Effector memory CD4-positive, alpha-beta T cell (primary cell): ENCODE measurements at regions not wholly inside any gene's neighbourhood (a gene's known extent, or its start where the extent isn't known, plus 50 kb on each side); places are given as distances from the start of the nearest gene placed in this dataset.
"Not testable (repeated sequence)": the region's sequence is repeated elsewhere in the genome, so short reads cannot be mapped to it uniquely, and the experiment has no call there.

Experiments used
- DNase-seq, 3 donors: peaks; one replicate each; pipeline ENCODE4 v3.0.0-alpha.2; 2020
- H3K27ac ChIP-seq: 2 replicates; pipeline ENCODE4 v1.7.0; 2013; ENCODE audit warnings: mild to moderate bottlenecking, low read length, moderate library complexity; ENCODE audit not compliant: insufficient read depth, poor library complexity, severe bottlenecking
- H3K27me3 ChIP-seq: replicated peaks from 2 replicates; pipeline ENCODE4 v1.7.0; 2013; ENCODE audit warnings: mild to moderate bottlenecking, low read length; ENCODE audit not compliant: insufficient read depth, control insufficient read depth, poor library complexity, severe bottlenecking
- H3K36me3 ChIP-seq: 2 replicates; pipeline ENCODE4 v1.7.0; 2013; ENCODE audit warnings: mild to moderate bottlenecking, low read length, moderate library complexity; ENCODE audit not compliant: control insufficient read depth, insufficient read depth
- H3K4me1 ChIP-seq: 2 replicates; pipeline ENCODE4 v1.7.0; 2013; ENCODE audit warnings: low read length, mild to moderate bottlenecking; ENCODE audit not compliant: control insufficient read depth, insufficient read depth, poor library complexity, severe bottlenecking
- H3K4me3 ChIP-seq: 2 replicates; pipeline ENCODE4 v1.7.0; 2013; ENCODE audit warnings: low read length, low read depth, mild to moderate bottlenecking; ENCODE audit not compliant: insufficient read depth, poor library complexity, severe bottlenecking
- H3K9me3 ChIP-seq: 2 replicates; pipeline ENCODE4 v1.7.0; 2013; ENCODE audit warnings: mild to moderate bottlenecking, low read length, moderate library complexity; ENCODE audit not compliant: control insufficient read depth

DNA sequence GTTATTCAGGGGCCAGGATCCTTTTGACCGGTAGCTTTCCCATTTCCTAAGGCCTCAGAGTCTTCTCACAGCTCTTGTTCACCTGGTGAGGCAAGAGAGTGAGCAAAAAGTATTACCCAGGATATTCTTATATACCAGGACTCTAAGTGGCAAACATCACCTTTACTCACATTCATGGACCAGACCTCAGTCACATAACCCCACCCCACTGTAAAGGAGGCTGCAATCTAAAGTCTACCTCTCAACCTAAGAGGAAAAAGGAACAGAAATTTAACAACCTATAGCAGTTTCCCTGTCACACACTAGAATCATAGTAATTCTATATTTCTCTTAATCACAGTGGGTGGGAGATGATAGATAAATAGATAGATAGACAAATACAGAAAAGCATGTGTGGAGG is 176.0 kb upstream of the PTPRZ1 start:
- DNase-seq = no peak
- Histone ChIP-seq H3K27ac (no peak overlapping the region), H3K9me3 (no peaks in the 10 kb centered on the region), H3K4me3 (no peak overlapping the region), H3K27me3 (no peaks in the 10 kb centered on the region), H3K36me3 (no peaks in the 10 kb centered on the region), H3K4me1 (no peaks in the 10 kb centered on the region)

GRCh38 chr7:121689749-121690148 is 183.2 kb upstream of the PTPRZ1 start:
- Histone ChIP-seq H3K9me3 (no peaks in the 10 kb centered on the region), H3K36me3 (no peaks in the 10 kb centered on the region), H3K27ac (no peak overlapping the region), H3K27me3 (no peaks in the 10 kb centered on the region), H3K4me1 (no peaks in the 10 kb centered on the region), H3K4me3 (no peak overlapping the region)
- no peak for DNase-seq

GRCh38 chr7:121681700-121682099 is 191.3 kb upstream of the PTPRZ1 start:
- Histone ChIP-seq H3K27ac (no peak overlapping the region), H3K27me3 (no peaks in the 10 kb centered on the region), H3K4me1 (no peaks in the 10 kb centered on the region), H3K4me3 (no peak overlapping the region), H3K36me3 (no peaks in the 10 kb centered on the region), H3K9me3 (no peaks in the 10 kb centered on the region)
- no peak for DNase-seq

- Histone ChIP-seq H3K9me3 (no peaks in the 10 kb centered on the region), H3K27me3 (no peaks in the 10 kb centered on the region), H3K4me3 (no peak overlapping the region), H3K36me3 (no peaks in the 10 kb centered on the region), H3K4me1 (no peaks in the 10 kb centered on the region), H3K27ac (no peak overlapping the region)
- no peak for DNase-seq
Measured at GRCh38 chr7:121676168-121676567, 196.8 kb upstream of the PTPRZ1 start.

- not testable (repeated sequence) for H3K27ac ChIP-seq, H3K27me3 ChIP-seq, H3K9me3 ChIP-seq, H3K4me3 ChIP-seq, H3K4me1 ChIP-seq, DNase-seq, H3K36me3 ChIP-seq
Measured at GRCh38 chr7:121674455-121674854, 198.5 kb upstream of the PTPRZ1 start.

DNA sequence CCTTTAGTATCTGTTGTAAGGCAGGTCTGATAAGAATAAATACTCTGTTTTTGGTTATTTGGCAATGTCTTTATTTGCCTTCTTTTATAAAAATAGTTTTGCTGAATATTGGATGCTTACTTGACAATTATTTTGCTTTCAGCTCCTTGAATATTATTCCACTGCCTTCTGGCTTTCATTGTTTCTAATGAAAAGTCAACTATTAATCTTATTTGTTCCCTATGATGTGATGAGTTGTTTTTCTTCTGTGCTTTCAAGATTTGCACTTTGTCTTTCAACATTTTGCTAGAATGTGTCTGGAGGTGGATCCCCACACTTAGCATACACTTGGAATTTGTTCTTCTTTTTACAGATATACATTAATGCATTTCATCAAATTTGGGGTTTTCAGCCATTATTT is 203.8 kb upstream of the PTPRZ1 start:
- no peaks in the 10 kb centered on the region for H3K27me3 ChIP-seq
- no peaks in the 10 kb centered on the region for H3K4me1 ChIP-seq
- no peak overlapping the region for H3K4me3 ChIP-seq
- no peaks in the 10 kb centered on the region for H3K36me3 ChIP-seq
- no peaks in the 10 kb centered on the region for H3K9me3 ChIP-seq
- no peak for DNase-seq
- H3K27ac ChIP-seq = no peak overlapping the region

- Histone ChIP-seq H3K27ac (no peak overlapping the region), H3K4me1 (no peaks in the 10 kb centered on the region), H3K4me3 (no peak overlapping the region), H3K27me3 (no peaks in the 10 kb centered on the region), H3K9me3 (no peaks in the 10 kb centered on the region), H3K36me3 (no peaks in the 10 kb centered on the region)
- no peak for DNase-seq
Measured at GRCh38 chr7:121666306-121666705, 206.7 kb upstream of the PTPRZ1 start.

DNA sequence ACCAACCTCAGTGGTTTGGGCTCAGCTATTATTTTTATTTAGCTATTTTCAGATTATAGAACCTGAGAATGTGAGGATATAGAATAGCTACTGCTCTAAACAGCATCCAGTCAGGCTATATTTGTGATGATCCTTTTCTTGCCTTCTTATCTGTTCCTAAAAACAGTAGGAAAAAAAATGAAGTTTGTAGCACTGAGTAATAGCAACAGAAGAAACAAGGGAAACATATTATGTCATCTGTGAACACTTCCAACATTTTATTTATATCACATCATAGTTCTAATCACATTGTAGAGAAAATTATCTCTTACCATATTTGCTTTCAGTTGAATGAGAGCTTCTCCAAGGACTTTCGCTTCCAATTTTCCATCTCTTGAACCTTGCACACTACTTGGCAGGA is 229.6 kb upstream of the PTPRZ1 start:
- Histone ChIP-seq H3K4me1 (no peaks in the 10 kb centered on the region), H3K36me3 (no peaks in the 10 kb centered on the region), H3K27me3 (no peaks in the 10 kb centered on the region), H3K27ac (no peak overlapping the region), H3K9me3 (no peaks in the 10 kb centered on the region), H3K4me3 (no peak overlapping the region)
- DNase-seq = no peak

- Histone ChIP-seq H3K4me1 (no peaks in the 10 kb centered on the region), H3K9me3 (no peaks in the 10 kb centered on the region), H3K36me3 (no peaks in the 10 kb centered on the region), H3K27me3 (no peaks in the 10 kb centered on the region), H3K4me3 (no peak overlapping the region), H3K27ac (no peak overlapping the region)
- DNase-seq = no peak
Measured at GRCh38 chr7:121639705-121640104, 233.3 kb upstream of the PTPRZ1 start.

- Histone ChIP-seq H3K27ac (no peak overlapping the region), H3K4me3 (no peak overlapping the region), H3K27me3 (no peaks in the 10 kb centered on the region), H3K36me3 (no peaks in the 10 kb centered on the region), H3K4me1 (no peaks in the 10 kb centered on the region), H3K9me3 (no peaks in the 10 kb centered on the region)
- no peak for DNase-seq
Measured at GRCh38 chr7:121638286-121638685, 234.7 kb upstream of the PTPRZ1 start.

- Histone ChIP-seq H3K36me3 (no peaks in the 10 kb centered on the region), H3K27ac (no peak overlapping the region), H3K4me3 (no peak overlapping the region), H3K27me3 (no peaks in the 10 kb centered on the region), H3K4me1 (no peaks in the 10 kb centered on the region), H3K9me3 (no peaks in the 10 kb centered on the region)
- no peak for DNase-seq
Measured at GRCh38 chr7:121634356-121634755, 238.2 kb upstream of the FAM3C start.
